NOMO-1 treated with dmso at 0.1 percent for 144 hours (cell line): ENCODE measurements at regions not wholly inside any gene's neighbourhood (a gene's known extent, or its start where the extent isn't known, plus 50 kb on each side); places are given as distances from the start of the nearest gene placed in this dataset.

Experiments
- DNase-seq: peaks from one replicate; lab custom pipeline; 2025; ENCODE audit not compliant: unreplicated experiment; lab: John Stamatoyannopoulos, UW

DNA sequence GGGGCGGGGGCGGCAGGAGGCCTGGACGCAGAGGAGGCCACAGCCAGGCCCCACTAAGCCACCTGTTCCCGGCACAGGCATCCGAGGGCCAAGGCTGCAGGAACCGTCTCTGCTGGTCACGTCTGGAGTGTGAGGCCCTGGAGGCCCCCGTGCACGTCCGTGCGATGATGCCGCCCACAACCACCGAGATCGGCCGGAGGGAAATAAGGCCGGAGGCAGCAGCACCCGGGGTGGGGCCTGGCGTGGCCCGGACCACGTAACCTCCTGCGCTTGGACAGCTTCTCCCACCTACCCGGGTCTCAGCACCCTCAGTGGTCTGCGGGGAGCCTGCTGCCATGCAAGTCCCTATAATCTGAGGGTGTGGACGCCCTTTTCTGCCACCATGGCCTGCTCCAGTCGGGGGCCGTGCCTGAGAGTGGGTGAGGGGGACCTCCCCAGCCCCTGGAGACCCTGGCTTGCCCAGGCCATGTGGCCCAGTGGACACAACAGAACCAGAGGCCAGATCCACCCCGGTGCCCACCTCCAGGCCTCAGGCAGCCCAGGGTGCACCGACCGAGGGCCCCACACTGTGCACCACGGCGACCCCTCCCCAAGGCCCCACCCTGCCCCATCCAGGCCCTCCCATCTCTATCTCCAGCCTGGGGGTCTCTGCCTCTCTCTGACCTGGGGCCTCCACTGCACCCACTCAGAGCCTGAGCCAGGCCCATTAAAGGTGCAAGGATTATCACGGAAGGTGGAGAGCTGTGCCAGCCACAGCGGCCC lies 83.1 kb downstream of the PDGFA start:
- no peak for DNase-seq

DNA sequence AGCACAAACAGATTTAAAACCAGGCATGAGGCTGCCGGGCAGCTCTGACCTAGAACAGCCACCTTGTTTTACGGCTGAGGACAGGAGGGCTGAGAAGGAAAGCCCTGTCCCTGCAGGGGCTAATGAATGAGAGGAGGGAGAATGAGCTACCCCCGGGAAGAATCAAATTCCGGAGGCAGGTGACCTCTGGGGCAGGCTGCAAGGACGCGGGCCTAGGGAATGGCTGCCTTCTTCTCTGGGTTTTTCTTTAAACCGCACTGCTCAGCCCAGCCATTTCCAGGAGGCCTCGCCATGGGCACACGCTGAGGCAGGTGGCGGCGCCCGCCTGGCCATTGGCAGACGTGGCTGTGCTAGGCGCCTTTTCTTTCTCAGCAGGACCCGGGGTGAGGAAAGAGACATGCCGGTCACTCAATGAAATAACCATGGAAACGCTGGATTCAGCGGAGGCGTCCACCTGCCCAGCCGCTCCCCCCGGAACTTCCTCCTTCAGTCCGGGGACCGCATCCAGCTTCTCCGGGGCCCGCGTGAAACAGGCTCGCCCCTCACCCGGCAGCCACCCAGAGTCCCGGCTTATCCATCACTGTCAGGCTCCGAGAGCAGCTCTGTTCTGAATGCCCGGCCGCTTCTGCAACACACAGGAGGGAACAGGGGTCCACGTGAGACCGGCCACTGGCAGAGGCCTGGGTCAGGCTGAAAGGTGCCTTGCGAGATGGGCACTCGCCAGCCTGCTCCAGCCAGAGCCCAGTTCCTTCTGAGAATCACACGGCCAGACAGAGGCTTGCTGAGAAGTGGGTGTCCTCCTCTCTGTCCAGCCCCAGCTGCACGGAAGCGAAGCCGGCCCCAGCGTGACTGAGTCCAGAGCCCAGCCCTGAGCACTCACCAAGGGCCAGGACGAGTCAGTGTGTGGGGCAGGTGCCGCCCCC lies 82.1 kb downstream of the PDGFA start:
- no peak for DNase-seq

DNA sequence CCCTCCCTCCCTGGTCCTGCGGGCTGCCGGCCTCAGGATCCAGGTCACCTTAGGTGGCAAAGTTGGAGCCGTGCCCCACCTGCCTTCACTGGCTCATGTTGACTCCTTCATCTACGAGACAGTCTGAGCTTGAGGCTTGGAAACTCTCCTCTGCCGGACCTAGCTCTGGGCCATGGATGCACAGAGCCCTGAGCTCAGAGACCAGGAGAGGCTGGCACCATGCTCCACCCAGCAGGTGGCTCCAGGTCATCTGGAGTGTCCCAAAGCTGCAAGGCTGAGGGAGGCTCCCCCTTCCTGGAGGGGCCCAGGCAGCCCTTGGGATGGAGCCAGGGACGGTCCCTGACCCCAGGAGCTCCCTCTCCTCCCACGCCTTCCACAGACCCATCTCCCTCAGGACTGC lies 81.3 kb downstream of the PDGFA start:
- no peak for DNase-seq

DNA sequence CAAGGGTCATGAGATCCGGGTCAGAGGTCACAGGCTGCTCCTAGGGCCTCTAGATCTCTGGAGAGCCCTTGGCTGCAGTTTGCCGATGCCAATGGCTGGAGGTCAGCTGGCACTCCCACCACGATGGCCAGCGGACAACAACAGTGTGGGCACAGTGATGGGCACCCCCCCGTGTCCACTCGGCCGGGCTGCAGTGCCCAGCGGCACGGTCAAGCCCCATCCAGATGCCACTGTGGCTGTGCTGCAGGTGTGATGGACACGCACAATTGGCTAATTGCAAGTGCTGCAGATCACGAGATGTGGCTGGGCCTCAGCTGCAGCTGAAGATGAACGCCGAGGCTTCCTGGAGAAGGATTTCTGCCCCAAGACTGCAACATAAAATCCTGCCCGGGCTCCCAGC lies 80.7 kb downstream of the PDGFA start:
- no peak for DNase-seq

GRCh38 chr7:440059-440749 lies 79.4 kb downstream of the PDGFA start:
- no peak for DNase-seq

GRCh38 chr7:441684-442421 lies 77.8 kb downstream of the PDGFA start:
- DNase-seq = no peak

DNA sequence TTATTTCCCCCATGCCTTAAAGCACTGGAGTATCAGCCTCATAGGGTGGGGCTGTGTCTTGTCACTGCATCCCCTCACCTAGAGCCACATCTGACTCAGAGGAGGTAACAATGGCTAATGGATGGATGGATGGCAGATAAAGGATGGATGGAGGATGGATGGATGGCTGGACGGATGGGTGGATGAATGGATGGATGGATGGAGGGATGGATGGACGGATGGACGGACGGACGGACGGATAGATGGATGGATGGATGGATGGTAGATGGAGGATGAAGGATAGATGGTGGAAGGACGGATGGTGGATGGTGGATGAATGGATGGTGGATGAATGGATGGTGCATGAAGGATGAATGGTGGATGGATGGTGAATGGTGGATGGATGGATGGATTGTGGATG lies 77.2 kb downstream of the PDGFA start:
- DNase-seq = no peak

- no peak for DNase-seq
These were observed 76.3 kb downstream of the PDGFA start for GRCh38 chr7:443279-443833.

- no peak for DNase-seq
These were observed 75.0 kb downstream of the PDGFA start for GRCh38 chr7:444606-445005.

DNA sequence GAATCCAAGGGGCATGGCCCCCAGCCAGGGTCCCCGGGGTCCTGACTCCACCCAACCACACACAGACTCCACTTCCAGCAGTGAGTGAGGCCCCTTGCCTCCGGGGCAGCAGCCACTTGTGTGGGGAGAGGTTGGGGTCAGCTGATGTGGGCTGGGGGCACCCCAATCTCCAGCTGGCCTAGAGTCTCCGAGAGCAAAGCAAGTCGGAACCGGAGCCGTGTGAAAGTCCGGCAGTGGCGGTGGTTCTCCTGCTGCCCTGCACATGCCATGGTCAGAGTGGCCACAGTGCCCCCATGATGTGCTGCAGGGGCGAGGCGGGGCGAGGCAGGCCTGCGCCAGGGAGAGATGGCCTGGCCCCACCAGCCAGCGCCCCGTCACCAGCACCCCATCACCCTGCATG lies 74.6 kb downstream of the PDGFA start:
- DNase-seq = no peak

DNA sequence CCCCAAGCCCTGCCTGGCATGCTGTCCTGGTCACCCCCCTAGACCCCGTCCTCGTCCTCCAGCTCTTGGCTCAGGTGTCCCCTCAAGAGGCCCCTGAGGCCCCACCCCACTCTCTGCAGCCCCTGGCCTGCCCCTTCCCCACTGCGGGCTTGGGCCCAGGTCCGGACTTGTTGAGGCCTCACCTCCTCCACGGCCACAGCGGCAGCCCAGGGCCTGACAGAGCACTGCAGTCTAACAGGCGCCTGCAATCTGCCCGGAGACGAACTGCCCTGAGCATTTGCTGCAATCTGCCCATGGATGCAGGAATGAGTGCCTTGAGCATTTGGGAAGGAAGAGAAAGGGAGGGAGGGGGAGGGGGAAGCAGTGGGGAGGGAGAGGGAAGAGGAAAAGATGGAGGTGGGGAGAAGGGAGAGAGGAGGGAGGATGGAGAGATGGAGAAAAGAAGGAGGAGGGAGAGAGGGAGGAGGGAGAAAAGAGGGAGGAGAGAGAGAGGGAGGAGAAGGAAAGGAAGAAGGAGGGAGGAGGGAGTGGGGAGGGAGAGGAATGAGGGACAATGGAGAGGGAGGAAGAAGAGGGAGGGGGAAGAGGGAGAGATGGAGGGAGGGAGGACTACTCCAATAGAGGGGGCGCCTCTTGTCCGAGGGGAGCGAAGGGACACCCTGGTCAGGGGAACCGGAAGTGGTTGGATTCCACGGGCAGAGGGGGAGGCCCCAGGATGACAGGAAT lies 73.9 kb downstream of the PDGFA start:
- no peak for DNase-seq

DNA sequence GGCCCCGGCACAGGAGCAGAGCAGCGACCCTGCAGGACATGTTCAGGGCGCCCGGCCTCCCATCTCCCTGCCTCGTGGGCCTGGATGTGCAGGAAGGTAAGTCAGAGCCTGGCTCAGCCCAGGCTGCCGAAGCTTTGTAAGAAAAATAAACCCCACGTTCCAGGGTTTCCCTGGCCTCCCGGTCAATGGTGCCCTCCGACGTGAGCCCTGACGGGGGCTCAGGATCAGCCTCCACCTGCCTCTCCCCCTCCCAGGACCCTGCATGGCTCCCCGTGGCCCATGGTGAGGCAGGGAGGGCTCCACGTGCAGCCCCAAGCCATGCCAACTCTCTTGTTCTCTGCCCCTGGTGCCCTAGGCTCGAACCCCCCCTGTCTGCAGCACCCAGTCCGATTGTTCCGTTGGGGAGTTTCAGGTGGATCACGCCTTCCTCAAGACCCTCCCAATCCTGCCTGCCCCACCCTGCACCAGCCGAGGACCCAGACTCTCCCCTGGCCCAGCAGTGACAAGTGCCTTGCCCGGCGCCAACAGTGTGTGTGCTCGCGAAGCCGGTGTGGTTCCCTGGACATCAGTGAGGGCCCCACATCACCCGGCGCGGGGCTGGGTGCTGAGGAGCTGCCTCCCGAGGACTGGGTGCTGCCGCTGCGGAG lies 73.2 kb downstream of the PDGFA start:
- DNase-seq = no peak
